CD4-positive, CD25-positive, alpha-beta regulatory T cell (primary cell): ENCODE measurements at regions not wholly inside any gene's neighbourhood (a gene's known extent, or its start where the extent isn't known, plus 50 kb on each side); places are given as distances from the start of the nearest gene placed in this dataset.
A peak's percentile ranks its signal among the peaks of the same experiment; 100 is the strongest.

Experiments
- ATAC-seq, 2 donors: fragments of 150-1000 bp; cut with Tn5 transposase; one replicate each; pipeline ENCODE4 v1.10.0; 2021; ENCODE audit warnings: low read depth in 2 of 2, moderate number of reproducible peaks in 2 of 2, moderate library complexity in 1 of 2
- DNase-seq, 3 donors: peaks; one replicate each; pipeline versions ENCODE4 v3.0.0 to v3.0.0-alpha.2; 2012 to 2022; ENCODE audit warnings: mixed read lengths in 1 of 3
- H3K27ac ChIP-seq: one replicate; pipeline ENCODE4 v1.7.0; 2013; ENCODE audit warnings: mild to moderate bottlenecking, low read length; ENCODE audit not compliant: insufficient read depth, poor library complexity, severe bottlenecking
- H3K27me3 ChIP-seq: one replicate; pipeline ENCODE4 v1.7.0; 2013; ENCODE audit warnings: low read length; ENCODE audit not compliant: control insufficient read depth, insufficient read depth
- H3K36me3 ChIP-seq: one replicate; pipeline ENCODE4 v1.7.0; 2013; ENCODE audit warnings: mild to moderate bottlenecking, low read length, moderate library complexity; ENCODE audit not compliant: control insufficient read depth, insufficient read depth
- H3K4me1 ChIP-seq: 2 replicates; pipeline ENCODE4 v1.7.0; 2013; ENCODE audit warnings: mild to moderate bottlenecking, low read length; ENCODE audit not compliant: insufficient read depth, control insufficient read depth, poor library complexity, severe bottlenecking
- H3K4me3 ChIP-seq: one replicate; pipeline ENCODE4 v1.7.0; 2013; ENCODE audit warnings: low read depth, mild to moderate bottlenecking, low read length, moderate library complexity
- H3K9me3 ChIP-seq, 2 experiments: 1 replicate in 1 of 2; 2 replicates in 1 of 2; pipeline ENCODE4 v1.7.0; 2013; ENCODE audit warnings: low read length in 2 of 2, mild to moderate bottlenecking in 1 of 2, moderate library complexity in 1 of 2; ENCODE audit not compliant: control insufficient read depth in 2 of 2
- H3K27ac Mint-ChIP-seq, 3 donors: one replicate each; pipeline ENCODE4 v1.8.0; 2020 to 2022; ENCODE audit warnings: mild to moderate bottlenecking in 3 of 3, mixed read lengths in 3 of 3, moderate library complexity in 2 of 3
- H3K27me3 Mint-ChIP-seq: one replicate; pipeline ENCODE4 v1.8.0; 2022; ENCODE audit warnings: mild to moderate bottlenecking, mixed read lengths
- H3K36me3 Mint-ChIP-seq: one replicate; pipeline ENCODE4 v1.8.0; 2020; ENCODE audit warnings: mixed read lengths
- H3K4me1 Mint-ChIP-seq, 4 donors: one replicate each; pipeline ENCODE4 v1.8.0; 2020 to 2022; ENCODE audit warnings: mixed read lengths in 4 of 4, mild to moderate bottlenecking in 1 of 4
- H3K4me3 Mint-ChIP-seq, 4 donors: one replicate each; pipeline ENCODE4 v1.8.0; 2020 to 2022; ENCODE audit warnings: mild to moderate bottlenecking in 4 of 4, mixed read lengths in 4 of 4, moderate library complexity in 3 of 4
- H3K9me3 Mint-ChIP-seq, 7 donors: one replicate each; pipeline ENCODE4 v1.8.0; 2020 to 2022; ENCODE audit warnings: mixed read lengths in 7 of 7, mild to moderate bottlenecking in 3 of 7, moderate library complexity in 2 of 7

- peaks cover 4% of the 10 kb centered on the region for H3K27me3 Mint-ChIP-seq
- H3K36me3 Mint-ChIP-seq = no peaks in the 10 kb centered on the region
- Histone ChIP-seq H3K36me3 (no peaks in the 10 kb centered on the region), H3K9me3 (no peaks in the 10 kb centered on the region), H3K27ac (no peak overlapping the region), H3K27me3 (peaks cover 4% of the 10 kb centered on the region), H3K4me3 (no peak overlapping the region), H3K4me1 (no peaks in the 10 kb centered on the region)
- H3K27ac Mint-ChIP-seq = no peak overlapping the region
- no peaks in the 10 kb centered on the region for H3K9me3 Mint-ChIP-seq
- ATAC-seq = no peak
- H3K4me3 Mint-ChIP-seq = no peak overlapping the region
- no peak for DNase-seq
- peaks cover 0 to 4% (median 0%) of the 10 kb centered on the region in 4 donors for H3K4me1 Mint-ChIP-seq
These were observed 303.8 kb upstream of the ASIC2 start for GRCh38 chr17:33596899-33597298.

GRCh38 chr17:33598797-33599196, 305.7 kb upstream of the ASIC2 start:
- no peaks in the 10 kb centered on the region for H3K27me3 Mint-ChIP-seq
- no peak overlapping the region for H3K27ac ChIP-seq
- no peaks in the 10 kb centered on the region for H3K9me3 Mint-ChIP-seq
- H3K4me3 ChIP-seq = no peak overlapping the region
- ATAC-seq (no peak), DNase-seq (no peak)
- no peaks in the 10 kb centered on the region for H3K36me3 ChIP-seq
- H3K4me3 Mint-ChIP-seq = no peak overlapping the region
- H3K4me1 Mint-ChIP-seq = peaks cover 0 to 4% (median 0%) of the 10 kb centered on the region in 4 donors
- H3K4me1 ChIP-seq = no peaks in the 10 kb centered on the region
- H3K36me3 Mint-ChIP-seq = no peaks in the 10 kb centered on the region
- peaks cover 4% of the 10 kb centered on the region for H3K27me3 ChIP-seq
- H3K9me3 ChIP-seq = no peaks in the 10 kb centered on the region
- H3K27ac Mint-ChIP-seq = peak overlapping the region in 1 of 3 donors; percentile 12

GRCh38 chr17:33602981-33603380, 309.9 kb upstream of the ASIC2 start:
- ATAC-seq = no peak
- Mint-ChIP-seq H3K9me3 (peaks cover 0 to 3% (median 0%) of the 10 kb centered on the region in 7 donors), H3K4me1 (no peaks in the 10 kb centered on the region), H3K27me3 (no peaks in the 10 kb centered on the region), H3K27ac (no peak overlapping the region), H3K36me3 (no peaks in the 10 kb centered on the region), H3K4me3 (no peak overlapping the region)
- Histone ChIP-seq H3K27me3 (peaks cover 4% of the 10 kb centered on the region), H3K36me3 (no peaks in the 10 kb centered on the region), H3K4me3 (no peak overlapping the region), H3K27ac (no peak overlapping the region), H3K4me1 (no peaks in the 10 kb centered on the region), H3K9me3 (no peaks in the 10 kb centered on the region)
- no peak for DNase-seq

- H3K27me3 Mint-ChIP-seq = no peaks in the 10 kb centered on the region
- peaks cover 4% of the 10 kb centered on the region for H3K27me3 ChIP-seq
- H3K9me3 Mint-ChIP-seq = peaks cover 0 to 3% (median 0%) of the 10 kb centered on the region in 7 donors
- no peaks in the 10 kb centered on the region for H3K9me3 ChIP-seq
- H3K36me3 ChIP-seq = no peaks in the 10 kb centered on the region
- no peak overlapping the region for H3K27ac Mint-ChIP-seq
- no peaks in the 10 kb centered on the region for H3K4me1 Mint-ChIP-seq
- H3K4me1 ChIP-seq = no peaks in the 10 kb centered on the region
- H3K4me3 ChIP-seq = no peak overlapping the region
- no peak overlapping the region for H3K27ac ChIP-seq
- H3K4me3 Mint-ChIP-seq = no peak overlapping the region
- no peak for ATAC-seq
- no peak for DNase-seq
- H3K36me3 Mint-ChIP-seq = no peaks in the 10 kb centered on the region
These were observed 310.7 kb upstream of the ASIC2 start for GRCh38 chr17:33603789-33604188.

- Mint-ChIP-seq H3K27ac (no peak overlapping the region), H3K4me3 (no peak overlapping the region), H3K36me3 (no peaks in the 10 kb centered on the region), H3K9me3 (peaks cover 0 to 6% (median 3%) of the 10 kb centered on the region in 7 donors), H3K27me3 (peaks cover 4% of the 10 kb centered on the region), H3K4me1 (no peaks in the 10 kb centered on the region)
- no peak overlapping the region for H3K27ac ChIP-seq
- no peaks in the 10 kb centered on the region for H3K4me1 ChIP-seq
- no peak overlapping the region for H3K4me3 ChIP-seq
- no peak for DNase-seq
- no peak for ATAC-seq
- peaks cover 3% of the 10 kb centered on the region for H3K27me3 ChIP-seq
- no peaks in the 10 kb centered on the region for H3K36me3 ChIP-seq
- no peaks in the 10 kb centered on the region for H3K9me3 ChIP-seq
These were observed 318.4 kb upstream of the ASIC2 start for GRCh38 chr17:33611532-33611931.

- ATAC-seq (no peak), DNase-seq (no peak)
- no peak overlapping the region for H3K27ac Mint-ChIP-seq
- no peak overlapping the region for H3K4me3 ChIP-seq
- H3K36me3 ChIP-seq = no peaks in the 10 kb centered on the region
- no peak overlapping the region for H3K27ac ChIP-seq
- no peaks in the 10 kb centered on the region for H3K4me1 ChIP-seq
- H3K27me3 Mint-ChIP-seq = no peaks in the 10 kb centered on the region
- H3K9me3 ChIP-seq = no peaks in the 10 kb centered on the region
- H3K4me1 Mint-ChIP-seq = no peaks in the 10 kb centered on the region
- no peak overlapping the region for H3K4me3 Mint-ChIP-seq
- peaks cover 7% of the 10 kb centered on the region for H3K27me3 ChIP-seq
- peaks cover 0 to 7% (median 3%) of the 10 kb centered on the region in 7 donors for H3K9me3 Mint-ChIP-seq
- no peaks in the 10 kb centered on the region for H3K36me3 Mint-ChIP-seq
These were observed 322.8 kb upstream of the ASIC2 start for GRCh38 chr17:33615861-33616260.

- no peaks in the 10 kb centered on the region for H3K9me3 ChIP-seq
- no peak overlapping the region for H3K4me3 ChIP-seq
- no peaks in the 10 kb centered on the region for H3K4me1 ChIP-seq
- Mint-ChIP-seq H3K4me3 (no peak overlapping the region), H3K27me3 (peaks cover 7% of the 10 kb centered on the region), H3K27ac (no peak overlapping the region), H3K4me1 (no peaks in the 10 kb centered on the region), H3K9me3 (peaks cover 0 to 2% (median 0%) of the 10 kb centered on the region in 7 donors), H3K36me3 (no peaks in the 10 kb centered on the region)
- DNase-seq (no peak), ATAC-seq (no peak)
- no peaks in the 10 kb centered on the region for H3K36me3 ChIP-seq
- H3K27me3 ChIP-seq = peaks cover 4% of the 10 kb centered on the region
- no peak overlapping the region for H3K27ac ChIP-seq
These were observed 330.7 kb upstream of the ASIC2 start for GRCh38 chr17:33623841-33624240.

GRCh38 chr17:33628500-33629346, 335.6 kb upstream of the ASIC2 start:
- H3K27me3 Mint-ChIP-seq = peaks cover 16% of the 10 kb centered on the region
- no peak overlapping the region for H3K4me3 Mint-ChIP-seq
- no peak overlapping the region for H3K4me3 ChIP-seq
- DNase-seq (no peak), ATAC-seq (no peak)
- H3K36me3 Mint-ChIP-seq = no peaks in the 10 kb centered on the region
- H3K27ac ChIP-seq = no peak overlapping the region
- H3K27me3 ChIP-seq = peaks cover 3% of the 10 kb centered on the region
- peaks cover 3 to 16% (median 5%) of the 10 kb centered on the region in 7 donors for H3K9me3 Mint-ChIP-seq
- no peaks in the 10 kb centered on the region for H3K36me3 ChIP-seq
- no peaks in the 10 kb centered on the region for H3K9me3 ChIP-seq
- no peak overlapping the region for H3K27ac Mint-ChIP-seq
- no peaks in the 10 kb centered on the region for H3K4me1 ChIP-seq
- peaks cover 0 to 8% (median 0%) of the 10 kb centered on the region in 4 donors for H3K4me1 Mint-ChIP-seq
